NCI-H510A (cell line): ENCODE measurements at regions not wholly inside any gene's neighbourhood (a gene's known extent, or its start where the extent isn't known, plus 50 kb on each side); places are given as distances from the start of the nearest gene placed in this dataset.

ENCODE experiments used
- DNase-seq: peaks from one replicate; lab custom pipeline; 2025; lab: John Stamatoyannopoulos, UW

DNA sequence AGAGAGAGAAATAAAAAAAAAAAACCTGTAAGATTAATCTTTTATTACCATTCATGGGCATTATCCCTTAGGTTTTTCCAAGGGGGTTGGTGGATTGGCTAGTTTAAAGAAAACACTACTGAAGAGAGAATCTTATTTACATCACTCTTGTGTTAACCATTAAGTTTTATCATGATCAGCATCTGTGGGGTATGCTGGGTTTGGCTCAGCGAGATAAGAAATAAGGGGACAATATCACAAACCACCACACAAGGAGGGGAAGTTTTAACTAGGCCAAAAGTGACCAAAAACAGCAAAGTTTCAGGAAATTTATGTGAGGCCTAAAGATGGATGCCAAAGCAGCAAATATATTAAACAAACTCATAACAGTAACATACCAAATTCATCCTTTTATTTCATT, 548.6 kb downstream of the SLC16A7 start:
- no peak for DNase-seq

DNA sequence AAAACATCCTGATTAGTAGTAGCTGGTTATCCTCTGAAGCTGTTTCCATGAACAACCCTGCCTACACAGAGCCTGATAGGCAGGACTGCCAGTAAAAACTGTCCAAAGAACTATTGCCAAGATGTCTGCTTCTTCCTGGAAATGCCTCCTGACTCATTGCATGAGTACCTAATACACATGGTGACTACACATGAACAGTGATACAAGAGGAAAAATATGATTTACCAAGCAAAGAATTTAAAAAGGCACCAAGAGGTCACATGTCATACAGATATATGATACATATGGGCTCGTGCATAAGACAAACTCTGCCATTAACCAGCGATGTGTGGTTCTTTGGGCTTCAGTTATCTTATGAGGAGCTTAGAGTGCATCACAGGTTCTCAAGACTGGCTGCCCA, 552.3 kb downstream of the SLC16A7 start:
- no peak for DNase-seq

DNA sequence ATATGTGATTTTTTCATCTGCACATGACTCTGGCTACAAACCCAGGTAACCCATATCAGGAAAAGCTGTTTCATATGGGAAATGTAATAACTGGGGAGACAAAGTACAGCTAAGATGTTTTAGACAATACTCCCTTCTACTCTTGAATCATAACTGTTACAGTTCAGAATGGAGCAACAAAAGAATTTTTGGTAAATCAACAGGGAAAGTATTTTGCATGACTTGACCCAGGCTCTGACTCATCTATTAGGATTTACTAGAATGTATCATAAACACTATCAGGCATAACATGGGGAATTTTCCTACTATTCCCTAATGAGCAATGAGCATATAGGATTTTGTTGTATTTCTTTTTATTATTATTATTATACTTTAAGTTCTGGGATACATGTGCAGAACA, 553.0 kb downstream of the SLC16A7 start:
- no peak for DNase-seq

DNA sequence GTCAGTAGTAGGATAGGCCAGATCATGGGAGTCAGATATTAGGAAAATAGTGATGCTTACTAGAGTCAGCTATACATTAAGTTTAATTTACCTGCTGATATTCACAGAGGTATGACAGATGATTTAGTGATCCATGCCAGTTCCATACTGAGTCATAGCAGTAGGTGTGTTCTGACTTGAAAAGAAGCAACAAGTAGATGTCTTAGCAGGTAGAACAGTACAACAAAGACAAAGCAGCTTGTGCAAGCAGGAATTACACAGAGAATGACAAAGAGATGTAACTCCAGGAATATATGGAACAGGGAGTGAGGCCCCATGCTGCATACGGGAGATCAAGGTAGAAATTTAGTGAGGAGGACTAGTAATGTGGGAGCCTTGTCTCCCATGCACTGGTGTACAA, 556.9 kb downstream of the SLC16A7 start:
- DNase-seq = no peak

DNA sequence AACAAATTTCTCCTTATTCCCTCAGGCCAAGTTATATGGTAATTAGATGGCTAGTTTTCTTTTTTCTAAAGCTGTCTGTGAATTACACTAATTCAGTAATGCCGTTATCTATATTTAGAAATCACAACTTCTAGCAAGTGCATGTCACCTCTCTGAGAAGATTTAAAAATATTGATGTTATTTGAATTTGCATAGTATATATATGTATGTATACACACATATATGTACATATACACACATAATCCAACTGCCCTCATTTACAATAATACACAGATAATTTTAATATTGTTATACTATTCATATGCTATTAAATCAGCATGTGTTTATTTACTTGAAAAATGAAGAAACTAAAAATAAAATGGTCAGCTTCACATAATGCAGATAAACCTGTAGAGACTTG, 563.9 kb downstream of the SLC16A7 start:
- no peak for DNase-seq

DNA sequence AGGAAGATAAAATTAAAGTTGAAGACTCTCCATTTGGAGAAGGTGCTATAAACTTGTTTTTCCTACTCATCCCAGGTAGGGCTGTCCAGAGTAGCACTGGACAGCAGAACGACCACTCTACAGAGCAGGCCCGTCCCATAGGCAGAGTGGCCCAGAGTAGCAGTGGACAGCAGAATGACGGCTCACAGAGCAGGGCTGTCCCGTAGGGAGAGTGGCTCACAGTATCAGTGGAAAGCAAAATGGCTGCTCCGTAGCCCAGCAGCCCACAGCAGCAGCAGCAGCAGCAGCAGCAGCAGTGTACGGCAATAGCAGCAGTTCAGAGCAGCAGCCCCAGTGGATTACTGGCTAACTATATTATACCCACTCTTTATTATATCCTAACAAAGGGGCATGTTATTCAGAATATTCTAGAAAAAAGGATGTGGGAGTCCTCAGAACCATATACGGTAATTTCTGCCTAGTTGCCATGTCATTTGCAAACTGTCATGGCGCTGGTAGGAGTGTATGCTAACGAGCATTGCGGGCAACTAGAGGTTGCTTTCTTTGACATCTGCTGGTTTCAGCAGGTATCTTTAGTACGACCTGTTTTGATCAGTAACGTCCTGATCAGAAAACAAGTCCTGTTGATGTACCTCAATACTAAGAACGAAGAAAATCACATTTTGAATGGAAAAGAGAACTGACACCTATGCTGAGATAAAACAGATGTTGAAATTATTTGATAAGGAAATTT, 567.3 kb downstream of the SLC16A7 start:
- DNase-seq = no peak

DNA sequence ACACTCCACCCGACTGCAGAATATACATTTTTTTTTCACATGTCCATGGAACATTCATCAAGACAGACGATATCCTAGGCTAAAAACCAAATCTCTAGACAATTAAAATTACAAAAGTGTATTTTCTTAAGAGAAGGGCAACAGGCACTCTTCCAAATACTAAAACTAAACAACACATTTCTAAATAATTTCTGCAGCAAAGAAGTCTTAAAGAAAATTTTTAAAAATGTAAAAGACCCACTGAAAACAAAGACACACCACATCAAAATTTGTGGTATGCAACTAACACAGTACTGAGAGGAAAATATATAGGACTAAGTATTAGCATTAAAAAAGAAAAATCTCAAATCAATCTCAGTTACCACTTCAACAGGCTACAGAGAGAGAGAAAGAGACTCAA, 570.0 kb downstream of the SLC16A7 start:
- no peak for DNase-seq

DNA sequence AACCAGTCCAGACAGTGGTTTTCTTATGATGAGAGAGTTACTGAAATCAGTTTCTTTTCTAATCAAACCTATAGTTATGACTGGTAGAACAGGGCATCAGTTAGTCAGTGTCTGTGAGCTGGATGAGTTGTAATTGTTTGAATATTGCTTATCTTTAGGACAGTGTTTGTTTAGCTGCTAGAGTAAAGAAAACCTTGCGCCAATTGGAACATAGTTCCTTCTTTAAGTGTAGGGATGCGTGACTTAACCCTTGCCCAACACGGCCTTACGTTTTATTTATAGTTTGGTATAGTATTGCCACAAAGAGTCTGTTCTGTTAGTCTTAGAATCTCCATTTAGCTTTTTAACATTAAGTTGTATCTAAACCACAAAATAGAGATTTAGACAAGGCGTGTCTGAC, 572.6 kb downstream of the SLC16A7 start:
- DNase-seq = peak; percentile 16

DNA sequence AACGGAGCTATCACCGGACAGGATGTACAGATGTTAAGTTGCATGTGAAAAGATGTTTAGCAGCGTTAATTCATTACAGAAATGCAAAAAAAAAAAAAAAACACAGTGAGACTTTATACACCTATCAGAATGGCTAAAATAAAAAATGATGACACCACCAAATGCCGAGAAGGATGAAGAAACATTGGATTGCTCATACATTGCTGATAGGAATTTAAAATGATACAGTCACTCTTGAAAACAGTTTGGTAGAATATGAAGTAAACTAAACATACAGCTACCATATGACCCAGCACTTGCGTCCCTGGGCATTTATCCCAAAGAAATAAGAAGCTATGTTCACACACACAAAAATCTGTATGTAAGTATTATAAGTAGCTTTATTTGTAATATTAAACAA, 574.1 kb downstream of the SLC16A7 start:
- DNase-seq = no peak

DNA sequence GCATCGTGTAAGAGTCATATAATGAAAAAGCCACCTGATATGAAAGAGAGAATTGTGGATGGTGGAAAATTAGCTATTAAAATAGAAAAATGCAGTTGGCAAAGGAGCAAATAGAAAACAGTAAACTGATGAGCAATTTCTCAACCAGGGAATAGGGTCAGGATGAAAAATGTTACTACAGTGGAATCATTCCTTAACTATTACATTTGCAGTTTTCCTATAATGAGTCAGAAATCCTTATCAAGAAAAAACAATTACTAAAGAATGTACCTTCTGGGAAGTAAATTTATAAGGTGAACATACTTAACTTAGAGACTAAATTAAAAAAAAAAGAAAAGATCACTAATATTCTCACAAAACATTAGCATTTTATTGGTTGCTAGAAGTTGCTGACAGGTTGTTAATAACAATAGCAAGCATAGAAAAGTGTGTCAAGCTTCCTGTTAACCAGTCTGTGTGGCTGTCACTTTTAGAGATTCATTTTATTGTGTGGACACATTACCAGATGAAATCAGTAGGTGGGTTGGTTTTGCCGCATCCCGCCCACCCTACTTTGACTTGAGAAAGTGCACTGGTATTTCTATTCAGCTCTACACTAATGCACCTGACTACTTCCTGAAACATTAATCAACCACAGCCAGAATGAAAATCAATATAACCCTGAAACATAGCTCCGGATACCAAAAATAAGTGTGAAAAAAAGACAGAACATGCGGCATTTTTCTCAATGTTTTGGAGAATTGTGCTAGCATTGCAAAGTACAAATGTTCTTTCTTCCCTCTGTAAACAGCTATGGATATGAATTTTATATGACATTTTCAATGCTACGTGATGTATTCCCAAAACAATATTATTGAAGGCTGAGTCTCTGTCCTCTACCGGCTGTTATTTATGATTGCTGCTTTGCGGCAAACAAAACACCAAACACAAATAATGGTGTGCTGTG, 576.7 kb downstream of the SLC16A7 start:
- no peak for DNase-seq

DNA sequence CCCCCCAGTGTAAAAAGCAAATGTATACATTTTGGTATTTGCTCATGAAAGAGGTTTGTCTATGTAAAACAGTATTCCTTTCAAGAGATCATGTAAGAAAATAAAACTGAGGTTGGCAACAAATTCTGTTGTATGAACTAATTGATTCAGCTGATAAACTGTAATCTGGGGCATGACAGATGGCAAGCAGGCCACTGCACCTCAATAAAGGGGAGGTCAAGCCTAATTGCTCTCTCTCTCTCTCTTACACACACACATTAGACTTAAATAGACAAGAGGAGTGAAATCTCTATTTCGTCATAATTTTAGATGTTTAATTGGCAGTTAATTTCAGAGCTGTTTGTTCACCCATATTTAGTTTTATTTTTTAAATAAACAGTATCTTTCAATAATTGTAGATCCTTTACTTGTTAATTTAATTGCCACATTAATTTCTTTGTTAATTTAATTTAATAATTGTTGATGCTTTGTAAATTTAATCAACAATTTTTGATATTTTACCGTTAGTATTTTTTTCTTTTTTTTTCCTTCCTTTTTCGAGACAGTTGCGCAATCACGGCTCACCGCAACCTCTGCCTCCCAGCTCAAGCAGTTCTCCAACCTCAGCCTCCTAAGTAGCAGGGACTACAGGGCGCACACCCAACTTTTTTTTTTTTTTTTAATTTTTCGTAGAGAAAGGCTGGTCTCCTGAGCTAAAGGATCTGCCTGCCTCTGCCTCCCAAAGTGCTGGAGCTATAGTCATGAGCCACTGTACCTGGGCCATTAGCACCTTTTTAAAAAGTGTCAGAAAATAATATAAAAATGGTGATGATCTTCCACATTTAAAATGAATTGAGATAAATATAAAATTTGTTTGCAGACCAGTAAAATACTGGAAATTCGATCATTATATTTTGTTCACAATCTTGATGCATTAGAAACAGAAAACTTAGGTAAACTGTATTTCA, 577.7 kb downstream of the SLC16A7 start:
- no peak for DNase-seq

DNA sequence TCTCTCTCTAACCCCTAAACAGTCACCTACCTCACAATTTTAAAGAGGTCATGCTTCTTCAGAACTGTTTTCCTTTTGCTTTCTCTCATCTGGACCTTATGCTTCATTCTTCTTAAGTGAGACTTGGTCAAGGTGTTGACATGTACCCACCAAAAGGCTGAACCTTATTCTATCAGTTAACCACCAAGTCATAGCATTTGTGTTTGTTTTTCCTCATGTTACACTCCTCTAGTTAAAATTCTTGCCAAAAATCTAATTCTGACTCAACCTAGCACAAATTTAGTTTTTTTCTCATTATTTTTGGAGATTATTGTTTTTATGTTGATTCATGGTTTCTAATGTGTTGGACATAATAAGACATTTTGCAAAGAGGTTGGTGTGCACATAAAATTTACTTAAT, 578.6 kb downstream of the SLC16A7 start:
- DNase-seq = no peak

DNA sequence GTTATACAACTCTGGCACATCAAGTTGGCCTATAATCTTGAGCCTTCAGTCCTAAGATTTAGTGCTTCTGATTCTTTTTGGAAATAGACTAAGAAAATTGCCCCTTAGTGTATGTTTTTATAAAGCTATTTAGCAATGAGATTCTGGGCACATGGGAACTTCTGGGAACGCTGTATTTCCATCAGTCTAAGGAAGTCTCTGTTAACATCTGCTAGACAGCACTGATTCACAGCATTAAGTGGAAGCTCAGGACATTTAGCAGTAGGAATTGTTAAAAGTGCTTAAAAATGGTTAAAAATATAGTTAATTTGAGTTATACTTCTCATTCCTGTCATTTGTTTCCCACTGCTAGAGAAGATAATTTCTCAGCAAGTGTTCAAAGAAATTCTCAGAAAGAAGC, 579.1 kb downstream of the SLC16A7 start:
- no peak for DNase-seq

DNA sequence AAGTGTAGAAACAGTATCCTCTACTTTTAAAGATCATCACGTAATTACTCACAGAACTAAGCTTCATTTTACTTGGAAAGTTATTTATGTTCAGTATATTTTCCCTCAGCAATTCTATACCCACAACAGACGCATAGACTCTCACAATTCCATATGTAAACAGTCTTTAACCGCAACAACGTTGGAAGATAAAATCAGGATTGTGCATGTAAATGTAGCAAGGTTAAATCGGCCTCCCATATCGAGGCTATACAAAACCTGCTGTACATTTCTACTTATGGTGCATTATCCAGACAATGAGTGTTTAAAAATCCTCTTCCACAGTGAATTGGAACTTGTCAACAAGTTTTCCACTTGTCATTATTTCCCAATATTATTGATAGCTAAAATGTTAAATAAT, 581.1 kb downstream of the SLC16A7 start:
- no peak for DNase-seq

DNA sequence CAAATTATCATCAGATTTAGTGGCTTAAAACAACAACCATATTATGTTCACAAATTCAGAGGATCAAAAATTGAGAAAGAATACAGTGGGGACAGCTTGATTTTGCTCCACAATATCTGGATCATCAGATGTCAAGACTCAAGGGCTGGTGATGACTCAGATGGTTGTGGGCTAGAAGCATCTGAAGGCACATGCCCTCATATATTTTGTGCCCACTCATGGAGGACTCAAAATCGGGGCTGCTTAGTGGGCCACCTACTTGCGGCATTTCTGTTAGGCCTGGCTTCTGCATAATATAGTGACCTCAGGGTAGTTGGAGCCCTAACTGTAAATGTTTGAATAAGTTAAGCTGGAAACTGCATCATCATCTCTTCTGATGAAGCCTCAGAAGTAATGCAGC, 584.5 kb downstream of the SLC16A7 start:
- DNase-seq = no peak

DNA sequence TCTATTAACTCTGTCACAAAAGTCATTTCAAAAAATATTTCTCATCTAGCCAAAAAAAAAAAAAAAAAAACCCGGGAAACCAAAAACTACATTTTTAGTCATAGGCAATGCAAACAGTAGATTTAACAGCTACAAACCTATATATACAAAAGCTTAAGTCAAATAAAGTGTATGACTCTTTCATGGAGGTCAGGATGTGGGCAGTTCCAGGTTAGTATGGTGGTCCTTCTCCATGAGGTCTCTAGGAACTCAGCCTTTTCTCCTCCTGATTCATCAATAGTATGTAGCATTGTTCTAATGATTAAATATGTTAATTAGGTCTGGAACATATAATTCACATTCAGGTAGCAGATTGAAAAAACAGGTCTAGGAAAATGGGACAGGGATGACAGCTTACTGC, 586.5 kb downstream of the SLC16A7 start:
- no peak for DNase-seq

DNA sequence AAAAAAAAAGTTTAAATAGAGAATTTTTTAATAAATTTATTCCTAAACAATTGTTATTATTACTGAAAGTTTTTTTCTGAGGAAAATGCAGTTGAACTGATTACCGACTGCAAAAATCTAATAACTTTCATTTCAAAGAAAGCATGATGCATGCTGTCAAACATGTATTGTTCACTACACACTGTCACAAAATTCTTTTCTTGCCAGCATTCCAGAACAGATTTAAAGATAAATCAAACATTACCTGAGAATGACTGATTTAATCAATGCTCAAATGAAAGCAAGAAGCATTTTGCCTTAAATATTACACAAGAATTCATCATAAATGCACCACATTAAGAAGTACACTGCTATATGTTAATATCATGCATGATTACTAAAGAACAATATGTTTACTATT, 588.3 kb downstream of the SLC16A7 start:
- no peak for DNase-seq

DNA sequence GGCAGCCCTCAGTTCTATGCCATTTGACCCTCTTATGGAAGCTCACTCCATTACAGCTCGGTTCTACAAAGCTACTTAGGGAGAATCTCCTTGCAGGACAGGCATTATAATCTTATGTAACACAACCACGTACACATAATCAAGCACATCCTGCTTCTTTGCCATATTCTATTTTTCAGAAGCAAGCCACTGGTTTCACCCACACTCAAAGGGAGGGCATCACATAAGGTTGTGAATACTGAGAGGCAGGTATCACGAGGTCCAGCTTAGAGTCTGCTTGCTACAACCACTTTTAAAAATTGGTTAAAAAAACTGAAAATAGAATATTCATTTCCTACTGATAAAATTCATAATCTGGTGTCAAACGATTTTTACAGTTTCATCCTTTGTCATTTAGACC, 589.2 kb downstream of the SLC16A7 start:
- DNase-seq = no peak

DNA sequence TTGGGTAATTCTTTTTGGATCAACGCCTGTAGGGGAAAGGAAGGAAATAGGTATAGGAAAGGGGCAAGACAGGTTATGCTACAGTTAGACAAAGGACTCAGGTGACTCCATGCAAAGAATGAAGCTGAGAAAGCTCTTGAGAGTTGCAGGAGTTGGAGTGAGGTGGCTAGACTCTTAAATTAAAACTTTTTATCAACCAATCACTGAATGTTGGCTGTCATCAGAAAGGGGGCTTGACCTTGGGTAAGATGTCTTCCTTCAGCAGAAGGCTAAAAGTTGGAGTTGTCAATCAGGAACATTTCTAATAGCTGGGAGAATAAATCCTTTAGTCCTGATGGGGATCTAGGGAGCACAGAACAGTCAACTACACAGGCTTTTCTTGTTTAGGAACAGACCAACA, 595.4 kb downstream of the SLC16A7 start:
- no peak for DNase-seq

DNA sequence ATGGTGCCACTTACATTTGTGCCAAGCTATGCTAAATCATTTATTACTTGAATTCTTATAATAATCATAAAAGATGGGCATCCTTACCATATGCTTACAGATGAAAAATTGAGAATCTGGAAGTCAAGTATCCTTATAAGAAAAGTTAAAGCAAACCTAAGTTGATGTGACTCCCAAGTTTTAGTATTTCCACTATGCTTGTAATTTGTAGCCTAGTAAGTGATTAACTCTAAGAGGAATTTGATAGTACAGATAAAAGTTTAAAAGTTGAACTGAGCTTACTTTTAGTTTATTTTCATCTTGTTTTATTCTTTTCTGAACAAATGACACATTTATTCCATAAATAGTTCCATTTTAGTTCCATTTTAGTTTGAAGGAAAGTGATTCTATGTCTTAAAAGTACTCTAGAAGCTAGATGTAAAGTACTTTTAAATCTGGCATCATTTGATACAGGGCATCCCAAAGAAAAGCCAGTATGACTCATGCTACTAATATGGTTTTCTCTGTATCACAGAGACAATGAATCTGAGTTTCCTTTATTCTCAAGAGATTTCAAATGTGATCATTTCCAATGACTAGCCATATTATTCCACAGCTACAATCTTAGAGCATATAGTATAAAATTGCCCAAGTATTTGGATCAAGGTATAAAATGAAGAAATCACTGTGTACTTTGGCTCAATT, 596.0 kb downstream of the SLC16A7 start:
- no peak for DNase-seq

DNA sequence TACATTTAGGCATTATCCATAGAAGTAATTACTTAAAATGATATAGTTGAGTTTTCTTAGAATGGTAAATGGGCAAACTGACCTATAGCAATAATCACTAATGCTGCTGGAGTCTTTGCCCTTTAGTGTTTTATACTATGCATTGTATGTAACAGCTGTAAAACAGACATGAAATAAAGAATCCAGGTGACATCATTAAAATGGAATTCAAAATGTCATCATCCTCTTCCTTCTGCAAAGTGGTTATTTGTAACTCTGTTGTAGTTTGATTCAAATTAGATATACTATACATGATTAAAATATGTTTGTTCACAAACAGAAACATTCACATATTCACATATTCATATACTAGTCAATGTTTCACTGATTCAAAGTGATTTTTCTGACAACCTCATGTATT, 598.8 kb downstream of the SLC16A7 start:
- no peak for DNase-seq

DNA sequence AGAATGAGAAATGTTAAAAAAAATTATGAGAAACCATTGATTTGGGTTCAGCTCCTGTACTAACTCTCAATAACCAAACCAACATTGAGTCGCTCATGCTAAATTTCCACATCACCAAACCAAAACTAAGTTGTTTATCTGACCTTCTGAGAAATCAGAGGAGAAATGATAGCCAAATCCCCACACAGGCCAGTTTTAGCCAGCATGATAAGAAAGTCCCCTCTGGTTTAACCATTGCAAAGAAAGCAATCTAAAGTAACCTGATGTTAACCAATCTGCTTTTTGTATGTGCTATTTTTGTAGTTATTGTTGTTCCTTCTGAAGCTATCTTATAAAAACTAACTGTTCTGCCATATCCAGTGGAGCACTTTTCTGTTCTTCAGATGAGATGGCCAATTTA, 599.7 kb downstream of the SLC16A7 start:
- no peak for DNase-seq
